Endodermal cell (in vitro differentiated cells): ENCODE measurements at regions not wholly inside any gene's neighbourhood (a gene's known extent, or its start where the extent isn't known, plus 50 kb on each side); places are given as distances from the start of the nearest gene placed in this dataset.
A peak's percentile ranks its signal among the peaks of the same experiment; 100 is the strongest.

Experiments
- DNase-seq: peaks from one replicate; pipeline ENCODE4 v3.0.0-alpha.2; 2017
- H3K27ac ChIP-seq: 2 replicates; pipeline ENCODE4 v1.5.1; 2013; ENCODE audit warnings: mild to moderate bottlenecking, low read depth, low read length, moderate library complexity
- H3K27me3 ChIP-seq: 2 replicates; pipeline ENCODE4 v1.6.1; 2013; ENCODE audit warnings: mild to moderate bottlenecking, low read length, moderate library complexity; ENCODE audit not compliant: insufficient read depth, control insufficient read depth, poor library complexity, severe bottlenecking
- H3K36me3 ChIP-seq: 2 replicates; pipeline ENCODE4 v1.7.0; 2013; ENCODE audit warnings: mild to moderate bottlenecking, low read length, moderate library complexity; ENCODE audit not compliant: control insufficient read depth, insufficient read depth
- H3K4me1 ChIP-seq: one replicate; pipeline ENCODE4 v1.7.0; 2013; ENCODE audit warnings: low read length; ENCODE audit not compliant: control insufficient read depth, insufficient read depth
- H3K4me3 ChIP-seq: 2 replicates; pipeline ENCODE4 v1.5.1; 2013; ENCODE audit warnings: mild to moderate bottlenecking, low read length, moderate library complexity
- H3K9ac ChIP-seq: 2 replicates; pipeline ENCODE4 v1.6.1; 2013; ENCODE audit warnings: mild to moderate bottlenecking, low read length, moderate library complexity; ENCODE audit not compliant: poor library complexity, severe bottlenecking; ENCODE audit errors: extremely low read depth
- H3K9me3 ChIP-seq: 2 replicates; pipeline ENCODE4 v1.6.1; 2013; ENCODE audit warnings: mild to moderate bottlenecking, low read length, moderate library complexity; ENCODE audit not compliant: control insufficient read depth
- H3K27ac Mint-ChIP-seq: 2 replicates; pipeline ENCODE4 v1.8.0; 2020; ENCODE audit warnings: mixed read lengths
- H3K27me3 Mint-ChIP-seq: 2 replicates; pipeline ENCODE4 v1.8.0; 2021; ENCODE audit warnings: mild to moderate bottlenecking, mixed read lengths; ENCODE audit not compliant: insufficient read depth
- H3K36me3 Mint-ChIP-seq: 2 replicates; pipeline ENCODE4 v1.8.0; 2020; ENCODE audit warnings: low read depth, mixed read lengths
- H3K4me1 Mint-ChIP-seq: 2 replicates; pipeline ENCODE4 v1.8.0; 2020; ENCODE audit warnings: mixed read lengths
- H3K4me3 Mint-ChIP-seq: 2 replicates; pipeline ENCODE4 v1.8.0; 2020; ENCODE audit warnings: mild to moderate bottlenecking, moderate library complexity, mixed read lengths
- H3K9me3 Mint-ChIP-seq: 2 replicates; pipeline ENCODE4 v1.8.0; 2020; ENCODE audit warnings: mild to moderate bottlenecking, mixed read lengths
- CTCF ChIP-seq: fragments of 200-600 bp; sonication (generic); conservative IDR thresholded peaks from 2 replicates; pipeline ENCODE4 v1.5.0; 2021; ENCODE audit warnings: antibody characterized with exemption, mild to moderate bottlenecking
- WGBS, 2 experiments: methylation state at CpG; one replicate each; pipeline versions ENCODE4 v1.1.5 to v1.1.7; 2013; ENCODE audit warnings: missing lambda C conversion rate in 2 of 2, mixed read lengths in 1 of 2; ENCODE audit not compliant: insufficient coverage in 1 of 2, insufficient read length in 1 of 2; 5-methylcytosine and 5-hydroxymethylcytosine counted together

GRCh38 chr18:4603955-4604354 is 148.8 kb upstream of the DLGAP1 start:
- no peak overlapping the region for H3K9ac ChIP-seq
- WGBS, 2 experiments: 89 to 93% methylated on average over 6 to 7 of the region's 7 CpGs
- TF ChIP-seq CTCF: peak; percentile 16
- no peaks in the 10 kb centered on the region for H3K36me3 ChIP-seq
- no peaks in the 10 kb centered on the region for H3K27me3 ChIP-seq
- no peak overlapping the region for H3K4me3 ChIP-seq
- Mint-ChIP-seq H3K4me3 (no peak overlapping the region), H3K4me1 (peaks cover 3% of the 10 kb centered on the region), H3K9me3 (no peaks in the 10 kb centered on the region), H3K27me3 (no peaks in the 10 kb centered on the region), H3K27ac (peak overlapping the region; percentile 44), H3K36me3 (no peaks in the 10 kb centered on the region)
- H3K9me3 ChIP-seq: no peaks in the 10 kb centered on the region
- H3K27ac ChIP-seq: no peak overlapping the region
- peak; percentile 54 for DNase-seq
- H3K4me1 ChIP-seq: peaks cover 2% of the 10 kb centered on the region

- WGBS, 2 experiments: 71% methylated on average over 4 of the region's 4 CpGs; no CpG with 5 or more reads in 1 of the 2 experiments
- no peaks in the 10 kb centered on the region for H3K9me3 ChIP-seq
- Mint-ChIP-seq H3K4me1 (no peaks in the 10 kb centered on the region), H3K36me3 (no peaks in the 10 kb centered on the region), H3K27ac (no peak overlapping the region), H3K9me3 (no peaks in the 10 kb centered on the region), H3K27me3 (no peaks in the 10 kb centered on the region), H3K4me3 (no peak overlapping the region)
- H3K36me3 ChIP-seq: no peaks in the 10 kb centered on the region
- no peak overlapping the region for H3K4me3 ChIP-seq
- H3K27me3 ChIP-seq: no peaks in the 10 kb centered on the region
- peak; percentile 75 for DNase-seq
- no peaks in the 10 kb centered on the region for H3K4me1 ChIP-seq
- TF ChIP-seq CTCF: peak; percentile 66
- H3K27ac ChIP-seq: no peak overlapping the region
- no peak overlapping the region for H3K9ac ChIP-seq
Measured at GRCh38 chr18:4599312-4599711, 144.2 kb upstream of the DLGAP1 start.

GRCh38 chr18:4597301-4597700 is 142.2 kb upstream of the DLGAP1 start:
- Histone ChIP-seq H3K27ac (no peak overlapping the region), H3K27me3 (no peaks in the 10 kb centered on the region), H3K4me1 (no peaks in the 10 kb centered on the region), H3K36me3 (no peaks in the 10 kb centered on the region), H3K9me3 (no peaks in the 10 kb centered on the region), H3K9ac (no peak overlapping the region), H3K4me3 (no peak overlapping the region)
- no peaks in the 10 kb centered on the region for H3K4me1 Mint-ChIP-seq
- no peak for DNase-seq
- no peak for TF ChIP-seq CTCF
- H3K4me3 Mint-ChIP-seq: no peak overlapping the region
- no peaks in the 10 kb centered on the region for H3K27me3 Mint-ChIP-seq
- no peak overlapping the region for H3K27ac Mint-ChIP-seq
- no peaks in the 10 kb centered on the region for H3K36me3 Mint-ChIP-seq
- no peaks in the 10 kb centered on the region for H3K9me3 Mint-ChIP-seq
- WGBS, 2 experiments: 92 to 100% methylated on average over 3 of the region's 3 CpGs
